GM18520 (cell line): ENCODE measurements at regions not wholly inside any gene's neighbourhood (a gene's known extent, or its start where the extent isn't known, plus 50 kb on each side); places are given as distances from the start of the nearest gene placed in this dataset.
"Not testable (repeated sequence)": the region's sequence is repeated elsewhere in the genome, so short reads cannot be mapped to it uniquely, and the experiment has no call there.

Experiments used
- ATAC-seq: cut with Tn5 transposase; IDR thresholded peaks from one replicate; pipeline ENCODE4 v1.9.1; 2021; ENCODE audit not compliant: unreplicated experiment

GRCh38 chr9:72471096-72471495, 50.3 kb upstream of the TMC1 start:
- ATAC-seq = no peak

DNA sequence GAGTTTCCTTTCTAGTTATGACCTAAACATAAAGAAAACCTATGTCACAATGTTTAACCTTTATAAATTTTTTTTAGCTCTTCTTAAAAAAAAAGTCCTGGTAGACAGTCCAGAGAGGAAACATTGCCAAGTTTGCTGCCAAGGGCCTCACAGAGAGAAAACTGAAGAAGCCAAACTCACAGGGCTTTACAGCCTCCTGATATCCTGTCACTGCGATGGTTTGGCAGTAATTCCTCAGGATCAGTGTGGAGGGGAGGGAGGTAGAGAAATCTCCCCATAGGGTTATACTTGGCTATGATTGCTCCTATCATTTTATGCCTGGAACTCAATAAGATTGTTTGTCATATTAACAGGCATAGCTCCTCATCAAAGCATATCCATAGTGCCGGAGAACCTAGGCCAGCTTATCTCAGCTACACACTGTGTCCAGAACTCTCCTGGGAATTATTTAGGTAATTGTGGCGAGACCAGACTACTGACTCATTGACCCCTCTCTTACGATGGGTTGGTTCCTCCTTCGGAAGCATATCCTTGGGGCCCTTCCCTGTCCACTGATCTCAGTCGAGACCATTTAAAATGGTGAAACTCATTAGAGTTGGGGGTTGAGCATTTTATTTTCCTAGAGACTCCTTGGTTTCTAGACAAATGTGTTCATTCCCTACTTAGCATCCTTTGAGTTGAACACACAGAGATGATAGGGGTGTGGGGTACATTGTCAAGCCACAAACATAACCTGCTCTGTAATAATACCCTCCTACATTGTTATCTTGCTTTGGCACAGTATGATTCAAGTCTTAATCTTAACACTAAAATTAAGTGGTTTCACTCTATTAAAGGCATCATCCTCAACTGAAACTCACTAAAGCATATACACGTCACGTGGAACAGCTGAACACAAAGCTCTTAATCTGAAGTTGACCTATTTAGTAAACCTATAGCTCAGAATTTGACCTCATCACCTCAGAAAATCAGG, 53.4 kb upstream of the TMC1 start:
- ATAC-seq = no peak

GRCh38 chr9:72465593-72465984, 55.8 kb upstream of the TMC1 start:
- ATAC-seq = no peak

DNA sequence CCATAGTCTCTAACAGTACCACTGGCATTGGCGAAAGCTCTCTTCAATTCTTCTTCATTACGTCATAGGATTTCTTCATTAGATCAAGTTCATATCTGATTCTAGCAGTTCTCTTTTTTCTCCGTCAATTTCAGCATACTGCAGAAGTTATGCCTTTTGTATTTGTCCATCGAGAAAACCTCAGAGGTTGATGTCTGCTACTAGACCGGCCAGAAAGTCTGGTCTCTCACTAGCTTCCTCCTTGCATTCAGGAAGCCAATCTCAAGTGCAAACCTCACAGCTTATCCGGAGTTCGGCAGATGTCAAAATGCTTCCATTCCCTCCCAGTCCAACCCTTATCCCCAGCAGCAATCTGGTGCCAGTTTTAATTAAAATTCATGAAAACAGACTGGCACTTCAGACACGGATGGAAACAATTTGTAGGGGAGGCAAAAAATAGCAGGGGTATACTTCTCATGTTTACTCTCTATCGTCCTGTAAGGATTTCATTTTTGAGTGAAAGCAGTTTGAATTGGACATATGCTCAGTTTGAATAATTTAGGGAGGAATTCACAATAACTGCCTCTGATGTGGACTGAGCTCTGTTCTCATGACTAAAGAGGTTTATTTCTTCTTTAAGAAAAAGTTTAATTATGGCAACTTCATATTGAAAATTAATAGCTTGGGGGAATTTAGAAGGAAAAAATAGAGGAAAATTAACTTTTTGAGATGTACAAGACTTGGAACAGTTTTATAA, 56.4 kb upstream of the TMC1 start:
- ATAC-seq = no peak

- no peak for ATAC-seq
Measured at GRCh38 chr9:72462340-72462739, 59.1 kb upstream of the TMC1 start.

- ATAC-seq = no peak
Measured at GRCh38 chr9:72460342-72461312, 60.8 kb upstream of the TMC1 start.

GRCh38 chr9:72459308-72459707, 62.1 kb upstream of the TMC1 start:
- ATAC-seq = no peak

- no peak for ATAC-seq
Measured at GRCh38 chr9:72458153-72458552, 63.3 kb upstream of the TMC1 start.

GRCh38 chr9:72457366-72457765, 64.0 kb upstream of the TMC1 start:
- ATAC-seq = no peak

- no peak for ATAC-seq
Measured at GRCh38 chr9:72454871-72455491, 66.4 kb upstream of the TMC1 start.

- no peak for ATAC-seq
Measured at GRCh38 chr9:72453797-72454196, 67.6 kb upstream of the TMC1 start.

GRCh38 chr9:72446241-72446640, 75.2 kb upstream of the TMC1 start:
- not testable (repeated sequence) for ATAC-seq

GRCh38 chr9:72445306-72445995, 76.0 kb upstream of the TMC1 start:
- no peak for ATAC-seq

- peak; percentile 0 for ATAC-seq
Measured at GRCh38 chr9:72444435-72444834, 77.0 kb upstream of the TMC1 start.

- peak; percentile 86 for ATAC-seq
Measured at GRCh38 chr9:72443855-72444254, 77.6 kb upstream of the TMC1 start.

DNA sequence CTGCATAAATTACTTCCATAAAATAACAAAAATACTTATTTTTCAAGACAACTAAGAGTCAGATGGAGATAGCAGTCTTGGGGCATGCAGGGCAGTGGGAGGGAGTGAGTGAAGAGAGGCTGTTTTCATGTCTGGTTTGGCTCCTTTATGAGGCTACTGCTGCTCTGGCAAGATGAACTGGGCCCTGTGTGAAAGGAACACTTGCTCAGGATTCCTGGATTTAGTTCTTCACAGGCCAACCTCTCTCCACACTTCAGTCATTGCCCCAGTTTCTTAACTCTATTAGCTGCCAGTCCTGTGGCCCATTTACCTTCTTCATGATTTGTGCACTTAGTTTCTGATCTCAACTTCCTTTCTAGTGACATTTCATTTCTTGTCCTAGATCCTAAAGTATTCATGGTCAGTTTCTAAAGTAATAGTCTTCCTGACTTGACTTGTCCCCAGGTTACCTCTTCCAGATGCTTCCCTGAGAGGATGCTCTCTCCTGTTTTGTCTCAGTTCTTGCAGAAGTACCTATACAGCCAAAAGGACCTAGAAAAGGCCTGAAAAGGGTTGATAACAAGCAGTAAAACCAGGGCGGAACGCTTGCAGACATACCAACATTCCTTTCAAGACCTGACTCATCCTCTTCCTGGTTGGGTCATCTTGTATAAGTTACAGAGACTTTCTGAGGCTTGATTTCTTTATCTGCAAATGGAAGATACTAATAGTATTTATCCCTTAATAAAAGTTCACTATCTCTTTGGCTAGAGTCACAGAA, 77.0 kb upstream of the ZFAND5 start:
- no peak for ATAC-seq

GRCh38 chr9:72440992-72441847, 76.2 kb upstream of the ZFAND5 start:
- no peak for ATAC-seq

DNA sequence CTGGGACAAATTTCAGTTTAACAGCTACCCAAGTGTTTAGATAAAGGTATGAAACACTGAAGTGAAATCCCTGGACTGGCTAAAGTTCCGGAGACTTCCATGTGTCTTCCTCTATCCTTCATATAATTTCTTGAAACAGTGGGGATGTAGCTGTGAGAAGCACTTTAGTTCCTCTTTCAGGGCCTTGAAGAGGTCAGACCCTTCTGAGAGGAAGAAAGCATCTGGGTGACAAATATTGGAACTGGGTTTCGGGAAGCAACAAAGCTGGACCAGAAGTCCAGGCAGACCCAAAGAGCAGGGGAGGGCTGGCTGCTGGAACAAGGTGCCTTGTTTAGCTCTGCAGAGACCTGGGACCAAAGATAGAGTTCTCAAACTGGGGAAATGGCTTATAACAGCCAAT, 75.4 kb upstream of the ZFAND5 start:
- no peak for ATAC-seq
